Stimulated activated CD8-positive, alpha-beta memory T cell treated with anti-CD3 and anti-CD28 coated beads, Interleukin-2, amount 100 ng/mL, for 1 hour (primary cell): ENCODE measurements at regions not wholly inside any gene's neighbourhood (a gene's known extent, or its start where the extent isn't known, plus 50 kb on each side); places are given as distances from the start of the nearest gene placed in this dataset.

ENCODE experiments used
- DNase-seq, 2 donors: peaks; one replicate each; pipeline ENCODE4 v3.0.0-alpha.2; 2020; ENCODE audit warnings: low read depth in 2 of 2

- no peak for DNase-seq
Measured at GRCh38 chr2:43107679-43108078, 118.7 kb downstream of the ZFP36L2 start.

- no peak for DNase-seq
Measured at GRCh38 chr2:43106559-43107527, 119.6 kb downstream of the ZFP36L2 start.

GRCh38 chr2:43105586-43106558 is 120.5 kb downstream of the ZFP36L2 start:
- DNase-seq: no peak

GRCh38 chr2:43104763-43105162 is 121.6 kb downstream of the ZFP36L2 start:
- no peak for DNase-seq

- DNase-seq: no peak
Measured at GRCh38 chr2:43104106-43104505, 122.3 kb downstream of the ZFP36L2 start.

GRCh38 chr2:43103093-43103404 is 123.4 kb downstream of the ZFP36L2 start:
- DNase-seq: no peak

- DNase-seq: no peak
Measured at GRCh38 chr2:43102366-43103092, 123.9 kb downstream of the ZFP36L2 start.

GRCh38 chr2:43101751-43102150 is 124.7 kb downstream of the ZFP36L2 start:
- no peak for DNase-seq

GRCh38 chr2:43100883-43101662 is 125.3 kb downstream of the ZFP36L2 start:
- no peak for DNase-seq

GRCh38 chr2:43100362-43100882 is 126.0 kb downstream of the ZFP36L2 start:
- no peak for DNase-seq

GRCh38 chr2:43099797-43100196 is 126.6 kb downstream of the ZFP36L2 start:
- DNase-seq: no peak

GRCh38 chr2:43098539-43098938 is 127.9 kb downstream of the ZFP36L2 start:
- no peak for DNase-seq

GRCh38 chr2:43097644-43098408 is 128.6 kb downstream of the ZFP36L2 start:
- no peak for DNase-seq

GRCh38 chr2:43095533-43096295 is 130.7 kb downstream of the ZFP36L2 start:
- no peak for DNase-seq

- no peak for DNase-seq
Measured at GRCh38 chr2:43092520-43093179, 133.8 kb downstream of the ZFP36L2 start.

- DNase-seq: no peak
Measured at GRCh38 chr2:43090317-43090716, 136.1 kb downstream of the ZFP36L2 start.

- DNase-seq: no peak
Measured at GRCh38 chr2:43088143-43089073, 138.0 kb downstream of the ZFP36L2 start.

GRCh38 chr2:43087413-43087812 is 139.0 kb downstream of the ZFP36L2 start:
- no peak for DNase-seq
